Fibroblast of gingiva (primary cell): ENCODE measurements at regions not wholly inside any gene's neighbourhood (a gene's known extent, or its start where the extent isn't known, plus 50 kb on each side); places are given as distances from the start of the nearest gene placed in this dataset.

Experiments
- DNase-seq: peaks from one replicate; pipeline ENCODE4 v3.0.0-alpha.2; 2011; ENCODE audit warnings: low read depth

DNA sequence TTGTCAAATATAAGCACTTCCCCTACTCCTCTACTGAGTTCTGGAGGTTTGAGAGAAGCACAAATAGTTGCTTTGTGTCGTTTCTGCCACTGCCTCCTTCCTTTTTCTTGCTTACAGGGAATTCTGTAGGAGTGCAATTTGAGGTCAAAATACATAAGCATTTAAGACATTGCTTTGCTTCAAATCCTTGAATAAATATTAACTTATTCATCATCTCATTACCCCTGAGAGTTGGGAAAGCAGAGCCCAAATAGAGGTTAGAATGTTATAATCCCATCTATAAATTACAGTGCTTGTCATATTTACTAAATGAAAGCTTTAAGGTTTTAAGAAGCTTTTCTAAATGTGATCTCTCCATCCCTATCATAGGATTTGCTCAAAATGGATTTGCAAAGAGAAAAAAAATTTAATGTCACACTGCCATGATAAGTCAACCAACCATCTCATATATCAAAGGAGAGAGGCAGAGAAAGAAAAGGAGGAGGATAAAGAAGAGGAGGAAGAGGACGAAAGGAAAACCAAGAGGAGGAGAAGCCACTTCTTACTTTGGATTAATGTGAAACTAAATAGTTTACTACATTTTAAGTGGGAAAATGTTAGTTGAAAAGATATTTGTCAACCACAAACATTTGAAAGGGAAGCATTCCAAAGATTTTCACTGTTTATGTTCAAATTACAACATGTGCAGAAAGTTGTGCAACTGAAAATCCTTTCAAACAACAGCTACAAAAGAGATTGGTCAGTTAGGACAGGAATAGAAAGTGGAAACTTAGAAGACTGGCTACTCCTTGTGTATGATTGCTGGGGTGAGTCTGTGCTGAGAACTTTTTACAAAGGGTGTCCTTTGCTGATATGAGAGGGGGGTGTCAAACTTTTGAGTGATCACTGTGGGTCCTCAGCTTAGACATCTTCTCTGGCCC is 277.3 kb upstream of the FN1 start:
- peak; percentile 87 for DNase-seq

DNA sequence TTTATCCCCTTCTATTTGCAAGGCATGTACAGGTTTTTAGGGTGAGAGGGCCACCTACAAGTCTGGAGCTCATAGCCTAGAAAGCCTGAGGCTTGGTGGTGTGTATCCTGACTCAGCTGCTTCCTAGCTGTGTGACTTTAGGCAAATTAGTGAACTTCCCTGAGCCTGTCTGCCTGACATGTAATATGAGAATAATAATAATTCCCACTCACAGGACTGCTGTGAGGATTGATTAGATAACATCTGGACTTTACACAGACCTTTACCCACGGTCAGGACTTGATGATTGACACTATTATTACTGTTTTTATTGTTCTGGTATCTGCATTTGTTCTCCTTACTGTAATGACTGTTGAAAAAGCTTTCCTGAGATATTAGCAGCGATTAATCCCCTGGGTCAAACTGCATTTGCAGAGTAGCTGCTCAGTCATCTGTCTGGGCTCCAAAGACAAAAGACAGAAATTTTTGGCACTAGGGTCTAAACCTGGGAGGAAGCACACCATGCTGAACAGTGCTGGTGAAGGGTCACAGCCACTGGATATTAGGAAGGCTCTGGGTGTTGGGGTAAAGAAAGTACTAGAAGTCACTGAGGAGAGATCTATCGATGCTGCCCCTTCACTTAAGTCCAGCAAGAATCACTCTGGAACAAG is 276.5 kb upstream of the FN1 start:
- no peak for DNase-seq

DNA sequence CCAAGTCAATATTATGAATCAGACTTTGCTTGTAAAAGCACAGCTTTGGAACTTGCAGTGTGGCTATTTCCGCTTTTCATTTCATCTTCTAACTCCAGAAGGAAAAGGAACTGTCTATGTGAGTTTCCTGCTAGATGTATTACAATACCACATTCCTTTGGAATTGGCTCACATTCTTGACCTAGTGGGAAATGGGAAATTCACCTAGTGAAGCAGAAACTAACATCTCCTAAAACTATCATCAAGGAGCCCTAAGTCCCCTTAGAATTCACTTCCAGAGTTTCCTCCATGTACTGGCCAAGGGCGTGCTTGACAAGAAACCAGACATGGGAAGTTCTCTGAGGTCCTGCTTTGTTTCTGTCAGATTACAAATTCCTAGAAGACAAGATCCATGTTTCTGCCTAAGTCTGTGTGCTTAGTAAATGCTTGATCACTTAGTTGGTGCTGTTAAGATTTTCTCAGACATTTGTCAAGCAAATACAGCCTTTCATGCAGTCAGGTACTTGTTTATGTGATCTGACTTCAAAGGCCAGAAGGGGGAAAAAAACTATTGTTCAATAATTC is 275.7 kb upstream of the FN1 start:
- DNase-seq: peak; percentile 8

DNA sequence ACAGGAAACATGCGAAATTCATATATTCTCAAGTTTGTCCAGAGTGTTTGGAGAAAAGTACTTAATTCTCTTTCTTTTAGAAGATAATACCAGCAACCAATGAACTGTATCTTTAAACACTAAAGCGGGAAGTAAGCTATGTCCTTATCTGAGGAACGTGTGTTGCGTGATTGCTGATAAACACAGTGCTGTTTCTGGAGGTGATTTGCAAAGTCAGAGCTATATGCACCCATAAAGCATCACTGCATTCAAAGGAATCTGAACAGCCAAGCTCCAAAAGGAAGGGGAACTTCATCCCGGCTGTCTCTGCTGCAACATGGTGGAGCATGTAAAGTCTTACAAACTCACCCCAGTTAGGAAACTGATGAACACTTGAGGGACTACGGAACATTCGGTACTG is 271.7 kb upstream of the FN1 start:
- DNase-seq: no peak

DNA sequence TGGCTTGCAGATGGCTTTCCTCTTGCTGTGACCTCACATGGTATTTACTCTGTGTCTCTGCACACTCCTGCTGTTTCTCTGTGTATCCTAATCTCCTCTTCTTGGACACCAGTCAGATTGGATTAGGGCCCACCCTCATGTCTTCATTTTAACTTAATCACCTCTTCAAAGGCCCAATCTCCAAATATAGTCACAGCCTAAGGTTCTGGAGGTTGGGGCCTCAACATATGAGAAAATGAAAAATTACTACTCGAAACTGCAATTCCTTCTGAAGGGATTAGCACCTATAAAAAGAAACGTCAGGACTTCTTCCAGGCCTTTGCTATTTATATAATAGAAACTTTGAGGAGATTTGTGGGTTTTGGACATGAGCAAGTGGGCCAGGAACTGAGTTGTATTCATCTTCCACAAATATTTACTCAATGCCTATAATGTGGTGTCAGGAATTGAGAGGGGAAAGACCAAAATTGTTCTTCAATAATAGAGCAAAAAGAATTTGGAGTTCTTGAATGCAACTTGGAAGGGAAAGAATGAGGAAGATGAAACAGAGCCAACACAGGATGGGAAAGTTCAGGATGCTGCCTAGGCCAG is 270.0 kb upstream of the FN1 start:
- no peak for DNase-seq

DNA sequence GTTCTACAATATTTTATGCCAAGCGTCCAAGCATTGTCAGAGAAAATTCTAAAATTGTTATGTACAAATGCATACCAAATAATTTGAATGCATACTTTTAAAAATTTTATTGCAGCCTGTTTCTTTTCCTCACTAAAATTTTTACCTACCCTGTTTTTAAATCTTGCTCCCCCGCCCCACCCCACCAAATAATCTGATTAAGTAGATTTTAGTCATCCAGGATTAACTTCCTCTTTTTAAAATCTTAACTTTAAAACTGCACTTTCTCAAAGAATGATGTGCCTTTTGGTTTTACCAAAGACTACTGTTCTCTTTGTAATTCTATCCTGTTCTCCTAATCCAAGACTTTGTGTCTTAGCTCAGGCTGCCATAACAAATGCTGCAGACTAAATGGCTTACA is 269.4 kb upstream of the FN1 start:
- DNase-seq: no peak

DNA sequence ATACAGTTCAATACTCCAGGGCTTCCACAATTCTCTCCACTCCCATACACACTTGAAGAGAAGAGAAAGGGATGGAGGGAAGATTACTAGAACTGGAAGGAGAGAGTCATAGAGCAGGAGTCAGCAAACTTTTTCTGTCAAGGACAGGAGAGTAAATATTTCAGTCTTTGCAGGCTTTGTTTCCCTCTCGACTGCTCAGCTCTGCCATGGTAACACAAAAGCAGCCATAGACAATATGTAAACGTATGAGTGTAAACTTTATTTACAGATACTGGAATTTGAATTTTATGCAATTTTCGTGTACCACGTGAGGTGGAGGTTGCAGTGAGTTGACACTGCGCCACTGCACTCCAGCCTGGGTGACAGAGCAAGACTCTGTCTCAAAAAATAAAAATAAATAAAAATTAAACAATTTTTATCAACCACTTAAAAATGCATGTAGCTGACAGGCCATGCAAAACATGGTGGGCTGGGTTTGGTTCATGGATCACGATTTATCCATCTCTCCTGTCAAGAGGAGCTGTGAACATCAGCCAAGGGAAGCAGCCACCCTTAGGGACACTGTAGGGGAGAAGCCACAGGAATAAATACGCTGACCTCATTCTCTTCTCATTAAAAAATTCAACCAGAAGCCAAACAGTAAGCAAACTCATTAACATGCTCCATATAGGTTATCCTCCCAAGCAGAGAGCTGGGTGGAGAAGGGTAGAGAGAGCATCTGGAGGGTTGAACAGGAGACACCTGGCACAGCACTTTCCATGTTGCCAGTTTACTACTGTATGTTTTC is 266.4 kb upstream of the FN1 start:
- DNase-seq: no peak

DNA sequence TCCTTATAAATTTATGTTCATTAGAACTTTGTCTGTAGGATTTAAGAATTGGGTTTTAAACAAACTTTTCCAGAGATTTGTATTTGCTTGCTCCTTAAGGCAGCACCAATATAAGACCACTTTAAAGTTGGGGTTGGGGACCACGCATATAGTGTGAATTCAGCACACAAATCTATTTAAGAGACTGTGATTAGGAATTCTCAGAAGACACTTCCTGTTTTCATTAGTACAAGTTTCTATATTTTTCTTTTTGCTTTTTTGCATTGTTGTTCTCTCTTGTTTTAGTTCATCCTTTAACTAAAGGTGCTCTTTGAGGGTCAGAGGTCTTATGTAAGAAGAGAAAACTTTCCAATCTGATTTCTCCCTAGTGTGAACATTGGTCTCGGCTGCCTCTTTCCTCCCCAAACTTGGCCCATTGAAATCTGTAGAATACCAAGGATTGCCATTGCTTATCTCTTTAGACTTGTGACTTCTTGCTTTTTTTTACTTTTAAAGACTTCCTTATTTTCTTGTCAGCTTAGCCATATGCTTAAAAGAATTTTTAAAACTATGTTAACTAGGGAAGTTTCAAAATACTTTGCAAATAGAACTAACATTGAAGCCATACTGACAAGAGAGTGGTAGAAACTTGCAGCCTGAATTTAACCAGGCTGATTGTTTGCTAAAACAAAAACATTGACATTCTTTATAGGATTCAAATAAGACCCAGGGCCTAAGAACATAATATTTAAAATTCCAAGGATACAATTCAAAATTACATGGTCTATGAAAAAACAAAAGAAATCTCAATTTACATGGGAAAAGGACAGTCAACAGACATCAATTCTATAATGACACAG is 264.1 kb upstream of the FN1 start:
- DNase-seq: no peak

DNA sequence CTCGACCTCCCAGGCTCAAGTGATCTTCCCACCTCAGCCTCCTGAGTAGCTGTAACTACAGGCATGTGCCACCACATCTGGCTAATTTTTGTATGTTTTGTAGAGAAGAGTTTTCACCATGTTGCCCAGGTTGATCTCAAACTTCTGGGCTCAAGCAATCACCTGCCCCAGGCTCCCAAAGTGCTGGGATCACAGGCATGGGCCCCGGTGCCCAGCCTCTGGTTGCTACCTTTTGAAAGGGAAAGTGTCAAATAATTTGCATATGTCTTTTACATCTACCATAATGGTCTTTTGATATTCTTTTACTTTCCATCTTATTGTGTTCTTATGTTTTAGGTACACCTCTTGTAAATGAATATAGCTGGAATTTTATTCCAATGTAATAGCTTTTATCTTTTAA is 263.1 kb upstream of the FN1 start:
- no peak for DNase-seq

DNA sequence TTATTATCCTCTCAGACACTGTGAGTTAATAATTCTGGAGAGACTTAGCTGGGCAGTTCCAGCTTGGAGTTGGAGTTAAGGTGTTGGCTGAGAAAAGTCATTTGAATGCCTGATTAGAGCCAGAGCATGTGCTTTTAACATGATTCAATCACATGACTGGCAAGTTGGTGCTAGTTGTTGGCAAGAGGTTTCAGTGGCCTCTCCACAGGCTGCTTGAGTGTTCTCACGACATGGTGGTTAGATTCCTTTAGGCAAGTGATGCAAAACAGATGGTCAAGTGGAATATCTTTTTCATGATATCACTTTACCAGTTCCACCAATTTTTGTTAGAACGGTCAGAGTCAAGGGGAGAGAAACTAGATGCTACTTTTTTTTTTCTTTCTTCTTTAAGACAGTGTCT is 262.7 kb upstream of the FN1 start:
- DNase-seq: peak; percentile 98

DNA sequence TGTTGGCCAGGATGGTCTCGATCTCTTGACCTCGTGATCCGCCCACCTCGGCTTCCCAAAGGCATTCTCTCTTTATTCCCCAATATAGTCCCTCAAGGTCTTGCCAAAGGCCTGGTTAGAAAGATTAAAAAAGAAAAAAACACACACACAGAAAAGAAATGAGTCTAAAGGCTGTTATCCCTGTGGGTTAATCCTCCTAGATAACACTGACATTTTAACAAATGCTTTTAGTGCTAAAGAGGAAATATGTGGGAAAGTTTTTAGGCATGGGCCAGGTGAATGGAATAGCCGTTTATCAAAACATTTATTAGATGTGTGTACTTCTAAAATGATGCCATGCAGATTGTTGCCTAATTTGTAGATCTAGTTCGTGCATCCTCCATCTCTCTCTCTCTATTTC is 261.6 kb upstream of the FN1 start:
- DNase-seq: no peak

DNA sequence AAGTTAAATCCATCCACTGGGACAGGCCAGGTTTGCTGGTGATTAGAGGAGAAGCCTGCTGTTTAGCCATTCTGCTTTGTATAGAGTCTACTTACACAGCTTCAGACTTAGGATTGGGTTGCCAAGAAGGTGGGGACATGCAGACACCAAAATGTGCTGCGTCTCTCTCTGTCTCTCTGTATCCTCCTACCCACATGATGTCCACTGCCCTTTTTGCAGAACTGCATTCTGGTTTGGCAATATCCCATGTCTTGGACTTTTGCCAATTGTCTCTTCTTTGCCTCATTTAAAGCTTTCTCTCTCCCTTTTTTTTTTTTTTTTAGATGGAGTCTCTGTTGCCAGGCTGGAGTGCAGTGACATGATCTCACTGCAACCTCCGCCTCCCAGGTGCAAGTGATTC is 261.1 kb upstream of the FN1 start:
- DNase-seq: no peak

DNA sequence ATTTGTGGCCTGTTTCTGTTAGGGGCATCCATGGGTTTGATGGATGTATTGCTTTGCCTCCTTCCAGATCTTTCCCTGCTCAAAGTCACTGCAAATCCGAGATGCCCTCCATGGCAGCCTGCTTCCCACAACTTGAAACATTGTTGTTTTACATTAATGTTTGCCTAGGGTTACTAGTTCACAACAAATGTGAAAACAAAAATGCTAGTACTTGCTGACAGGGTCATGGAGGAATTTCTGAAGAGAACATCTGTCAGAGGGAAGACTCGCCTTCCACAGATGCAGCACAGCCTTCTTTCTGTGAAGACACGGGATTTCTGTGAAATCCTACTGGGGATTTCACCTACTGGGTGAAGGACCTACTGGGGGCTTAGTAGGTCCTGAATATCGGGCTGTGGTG is 260.0 kb upstream of the FN1 start:
- no peak for DNase-seq

DNA sequence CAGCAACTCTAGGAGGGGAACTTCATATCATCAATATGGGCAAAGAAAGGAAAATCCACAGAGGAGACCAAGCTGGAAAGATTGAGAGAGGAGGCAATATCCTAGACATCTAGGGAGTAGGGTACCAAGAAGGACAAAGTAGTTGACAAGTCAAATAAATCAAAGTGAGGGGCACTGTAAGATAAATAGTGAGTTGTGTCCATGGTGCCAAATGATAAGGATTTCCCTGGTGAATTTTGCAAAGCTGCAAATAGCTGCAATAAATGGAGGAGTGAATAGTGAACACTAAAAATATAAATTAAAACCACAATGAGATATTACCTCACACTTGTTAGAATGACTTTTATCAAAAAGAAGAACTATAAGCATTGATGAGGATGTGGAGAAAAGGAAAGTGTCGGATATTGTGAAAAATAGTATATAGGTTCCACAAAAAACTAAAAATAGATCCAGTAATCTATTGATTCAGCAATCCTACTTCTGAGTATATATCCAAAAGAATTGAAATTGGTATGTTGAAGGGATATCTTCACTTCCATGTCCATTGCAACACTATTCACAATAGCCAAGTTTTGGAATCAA is 258.2 kb upstream of the FN1 start:
- no peak for DNase-seq

DNA sequence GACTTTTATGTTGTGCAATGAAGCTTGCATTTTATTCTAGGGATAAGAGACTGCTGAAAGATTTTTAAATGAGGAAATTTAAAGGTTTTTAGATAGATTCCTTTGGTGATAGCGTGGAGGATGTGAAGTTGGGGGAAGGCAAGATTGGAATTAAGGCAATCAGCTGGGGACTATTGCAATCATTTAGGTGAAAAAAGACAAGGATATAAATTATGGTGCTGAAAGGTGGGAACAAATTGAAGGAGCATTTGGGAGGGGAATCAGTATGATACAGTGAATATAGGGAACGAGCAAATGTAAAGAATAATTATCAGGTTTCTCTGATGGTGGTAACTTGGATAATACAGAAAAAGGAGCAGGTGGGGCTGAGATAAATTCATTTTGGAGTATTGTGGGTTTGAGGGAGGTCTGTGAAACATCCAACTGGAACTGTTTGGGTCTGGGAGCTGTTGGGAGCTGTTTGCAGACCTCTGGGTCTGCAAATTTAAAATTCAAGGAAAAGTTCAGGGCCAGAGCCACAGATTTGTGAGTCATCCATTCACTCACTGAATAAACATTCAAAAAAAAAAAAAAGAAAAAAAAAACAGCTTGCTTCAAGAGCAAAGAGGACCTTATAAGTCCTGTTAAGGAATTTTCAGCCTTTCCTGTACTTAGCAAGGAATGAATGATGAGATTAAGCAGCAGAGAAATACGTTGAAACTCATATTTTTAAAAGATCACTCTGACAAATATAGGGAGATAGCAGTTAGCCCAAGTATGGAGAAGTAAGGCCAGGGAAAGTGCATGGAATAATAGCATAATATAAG is 257.5 kb upstream of the FN1 start:
- DNase-seq: peak; percentile 61

DNA sequence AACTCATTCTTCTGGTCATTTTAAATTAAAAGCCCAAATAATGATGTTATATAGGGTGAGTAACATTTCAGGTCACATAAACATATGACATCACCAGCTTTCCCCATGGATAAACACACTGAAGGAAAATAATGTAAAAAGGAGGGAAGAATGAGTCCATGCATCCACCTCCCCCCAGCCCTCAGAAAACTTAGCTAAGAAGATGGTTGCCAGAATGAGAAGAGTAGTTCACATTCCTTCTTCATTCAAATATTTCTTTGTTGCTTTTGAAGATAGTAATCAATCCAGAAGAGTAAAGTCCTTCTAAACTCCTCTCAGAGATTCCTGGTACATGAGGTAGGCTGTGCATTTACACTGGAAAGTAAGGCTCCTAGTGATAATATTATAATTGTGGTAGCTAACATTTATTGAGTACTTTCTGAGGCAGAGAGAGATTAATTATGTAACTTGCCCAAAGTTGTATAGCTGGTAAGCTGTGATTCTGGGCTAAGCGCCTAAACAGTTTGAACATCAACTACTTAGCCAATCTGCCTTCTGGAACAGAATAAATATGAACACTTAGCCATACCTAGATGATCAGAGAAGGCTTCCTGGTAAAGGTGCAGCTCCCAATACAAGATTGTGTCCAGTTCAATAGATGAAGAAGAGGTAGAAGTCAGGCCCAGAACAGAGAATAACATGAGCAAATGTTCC is 256.7 kb upstream of the FN1 start:
- DNase-seq: no peak

DNA sequence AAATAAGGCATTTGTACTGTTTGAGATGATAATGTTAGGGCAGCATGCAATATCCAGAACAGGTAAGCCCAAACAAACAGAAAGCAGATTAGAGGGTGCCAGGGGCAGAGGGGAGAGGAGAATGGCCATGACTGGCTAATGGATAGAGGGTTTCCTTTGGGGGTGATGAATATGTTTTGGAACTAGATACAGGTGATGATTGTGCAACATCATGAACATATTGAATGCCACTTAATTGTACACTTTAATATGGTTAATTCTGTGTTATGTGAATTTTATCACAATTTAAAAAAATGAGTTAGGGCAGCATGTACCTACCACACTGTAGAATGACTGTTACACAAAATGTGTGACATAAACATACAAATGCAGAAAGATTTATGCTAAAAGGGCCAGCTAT is 255.5 kb upstream of the FN1 start:
- DNase-seq: no peak

DNA sequence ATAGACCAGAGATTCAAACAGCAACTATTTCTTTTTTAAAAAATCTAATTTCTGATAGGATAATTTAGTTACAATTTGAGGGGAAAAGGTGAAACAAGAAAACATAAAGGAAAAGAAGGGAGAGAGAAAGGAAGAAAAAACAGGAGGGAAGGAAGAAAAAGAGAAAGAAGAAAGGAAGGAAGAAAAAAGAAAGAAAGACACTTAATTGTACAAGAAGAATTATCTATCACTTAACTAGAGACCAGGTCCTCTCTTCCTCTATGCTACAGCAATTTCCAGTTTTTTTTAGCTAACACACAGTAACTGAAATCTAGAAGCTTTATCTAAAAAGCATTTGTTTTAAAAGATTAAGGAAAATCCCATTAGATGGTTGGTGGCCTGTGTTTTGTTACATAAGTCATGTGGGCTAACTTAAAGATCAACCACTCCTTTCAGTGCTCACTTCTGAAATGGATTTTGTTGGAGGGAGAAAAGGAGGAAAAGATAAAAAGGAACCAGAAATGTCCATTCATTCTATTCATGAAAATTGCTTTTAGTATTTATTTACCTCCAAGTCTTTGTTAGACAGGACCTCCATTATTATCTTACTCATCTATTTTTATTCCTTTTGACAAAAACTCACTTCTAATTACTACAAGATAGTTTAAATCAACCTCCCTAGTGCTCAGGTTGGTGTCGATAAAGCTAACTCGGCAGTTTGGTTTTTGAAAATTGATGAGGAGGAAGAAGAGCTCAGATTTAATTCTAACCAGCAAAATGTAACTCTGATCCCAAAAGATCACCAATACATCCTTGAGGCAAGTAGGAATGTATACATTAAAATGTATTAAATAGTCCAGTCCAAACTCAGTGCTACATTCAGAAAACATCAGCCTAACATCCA is 251.5 kb upstream of the FN1 start:
- DNase-seq: no peak
